DND-41 (cell line): ENCODE measurements at regions not wholly inside any gene's neighbourhood (a gene's known extent, or its start where the extent isn't known, plus 50 kb on each side); places are given as distances from the start of the nearest gene placed in this dataset.

Source experiments
- ATAC-seq: fragments of 200-7000 bp; cut with Tn5 transposase; 3 replicates; pipeline ENCODE4 v1.9.1; 2021; ENCODE audit warnings: low read depth; ENCODE audit not compliant: insufficient read depth
- DNase-seq: peaks from one replicate; pipeline ENCODE4 v3.0.0-alpha.2; 2020
- H2AFZ ChIP-seq: 2 replicates; pipeline ENCODE4 v1.6.0; 2012; ENCODE audit warnings: low read depth, low read length
- H3K27ac ChIP-seq: 2 replicates; pipeline ENCODE4 v1.5.1; 2012; ENCODE audit warnings: low read length, inconsistent platforms
- H3K27me3 ChIP-seq: fragments of 200-600 bp; sonication (generic); 2 replicates; pipeline ENCODE4 v1.6.0; 2012; ENCODE audit warnings: low read length, mild to moderate bottlenecking, inconsistent platforms; ENCODE audit not compliant: insufficient read depth, poor library complexity
- H3K36me3 ChIP-seq: 2 replicates; pipeline ENCODE4 v1.5.1; 2012; ENCODE audit warnings: low read length, inconsistent platforms; ENCODE audit not compliant: insufficient read depth
- H3K4me1 ChIP-seq: 2 replicates; pipeline ENCODE4 v1.5.1; 2012; ENCODE audit warnings: mild to moderate bottlenecking, low read length; ENCODE audit not compliant: insufficient read depth
- H3K4me2 ChIP-seq: 2 replicates; pipeline ENCODE4 v1.6.0; 2012; ENCODE audit warnings: mild to moderate bottlenecking, moderate library complexity, low read length, inconsistent platforms; ENCODE audit not compliant: insufficient read depth
- H3K4me3 ChIP-seq, 2 experiments: fragments of 200-600 bp in 1 of 2; shearing (Covaris generic) in 1 of 2; 2 replicates each; pipeline ENCODE4 v1.5.1; 2012 to 2016; ENCODE audit warnings: inconsistent platforms in 2 of 2, low read length in 2 of 2, mild to moderate bottlenecking in 2 of 2, low read depth in 1 of 2, moderate library complexity in 1 of 2
- H3K79me2 ChIP-seq: 2 replicates; pipeline ENCODE4 v1.6.0; 2012; ENCODE audit warnings: low read length, inconsistent platforms; ENCODE audit not compliant: insufficient read depth
- H3K9ac ChIP-seq: 2 replicates; pipeline ENCODE4 v1.6.0; 2012; ENCODE audit warnings: low read depth, mild to moderate bottlenecking, inconsistent platforms, low read length, moderate library complexity
- H3K9me3 ChIP-seq: 2 replicates; pipeline ENCODE4 v1.5.1; 2012; ENCODE audit warnings: low read length, moderate library complexity, mild to moderate bottlenecking, inconsistent platforms; ENCODE audit not compliant: insufficient read depth, severe bottlenecking
- H4K20me1 ChIP-seq: 2 replicates; pipeline ENCODE4 v1.6.0; 2012; ENCODE audit warnings: low read length; ENCODE audit not compliant: insufficient read depth
- CTCF ChIP-seq: IDR thresholded peaks from 2 replicates; pipeline ENCODE4 v1.5.1; 2012; ENCODE audit warnings: borderline replicate concordance, low read length, moderate library complexity, mild to moderate bottlenecking; ENCODE audit not compliant: poor library complexity, severe bottlenecking; ENCODE audit errors: extremely low read depth
- EZH2 ChIP-seq: IDR thresholded peaks from 3 replicates; pipeline ENCODE4 v1.6.1; 2012; ENCODE audit warnings: borderline replicate concordance, low read depth, mild to moderate bottlenecking, moderate library complexity, low read length, inconsistent platforms; ENCODE audit not compliant: severe bottlenecking

GRCh38 chr13:69553976-69554375, 553.6 kb upstream of the ATXN8OS start:
- Histone ChIP-seq H4K20me1 (no peaks in the 10 kb centered on the region), H2AFZ (no peak overlapping the region), H3K9me3 (no peaks in the 10 kb centered on the region), H3K4me2 (no peak overlapping the region), H3K4me1 (no peaks in the 10 kb centered on the region), H3K79me2 (no peaks in the 10 kb centered on the region), H3K27ac (no peak overlapping the region), H3K9ac (no peak overlapping the region), H3K4me3 (no peak overlapping the region), H3K27me3 (no peaks in the 10 kb centered on the region), H3K36me3 (no peaks in the 10 kb centered on the region)
- TF ChIP-seq EZH2 (no peak), CTCF (no peak)
- ATAC-seq (no peak), DNase-seq (no peak)

- Histone ChIP-seq H3K36me3 (no peaks in the 10 kb centered on the region), H3K4me1 (no peaks in the 10 kb centered on the region), H3K9ac (no peak overlapping the region), H3K9me3 (no peaks in the 10 kb centered on the region), H3K4me2 (no peak overlapping the region), H3K27ac (no peak overlapping the region), H2AFZ (no peak overlapping the region), H3K27me3 (no peaks in the 10 kb centered on the region), H4K20me1 (no peaks in the 10 kb centered on the region), H3K79me2 (no peaks in the 10 kb centered on the region), H3K4me3 (no peak overlapping the region)
- no peak for DNase-seq
- ATAC-seq, result no peak
- TF ChIP-seq EZH2, result no peak
Observed at GRCh38 chr13:69551193-69551592, 556.4 kb upstream of the ATXN8OS start.

GRCh38 chr13:69547780-69548179, 559.8 kb upstream of the ATXN8OS start:
- no peak overlapping the region for H3K9ac ChIP-seq
- H3K27me3 ChIP-seq, result no peaks in the 10 kb centered on the region
- no peak overlapping the region for H3K27ac ChIP-seq
- no peaks in the 10 kb centered on the region for H3K36me3 ChIP-seq
- H3K4me3 ChIP-seq, result no peak overlapping the region
- ATAC-seq, result no peak
- H3K4me2 ChIP-seq, result no peak overlapping the region
- no peaks in the 10 kb centered on the region for H3K79me2 ChIP-seq
- TF ChIP-seq CTCF, result no peak
- TF ChIP-seq EZH2, result no peak
- H3K9me3 ChIP-seq, result no peaks in the 10 kb centered on the region
- no peaks in the 10 kb centered on the region for H4K20me1 ChIP-seq
- H3K4me1 ChIP-seq, result no peaks in the 10 kb centered on the region
- H2AFZ ChIP-seq, result no peak overlapping the region
- no peak for DNase-seq

GRCh38 chr13:69545551-69545950, 562.1 kb upstream of the ATXN8OS start:
- Histone ChIP-seq H3K79me2 (no peaks in the 10 kb centered on the region), H3K4me3 (no peak overlapping the region), H3K9ac (no peak overlapping the region), H3K9me3 (no peaks in the 10 kb centered on the region), H3K27ac (no peak overlapping the region), H3K36me3 (no peaks in the 10 kb centered on the region), H3K4me1 (no peaks in the 10 kb centered on the region), H3K27me3 (no peaks in the 10 kb centered on the region), H3K4me2 (no peak overlapping the region), H2AFZ (no peak overlapping the region), H4K20me1 (no peaks in the 10 kb centered on the region)
- TF ChIP-seq CTCF (no peak), EZH2 (no peak)
- DNase-seq, result no peak
- ATAC-seq, result no peak
